IMR-90 (cell line): ENCODE measurements at regions not wholly inside any gene's neighbourhood (a gene's known extent, or its start where the extent isn't known, plus 50 kb on each side); places are given as distances from the start of the nearest gene placed in this dataset.

ENCODE experiments used
- ATAC-seq: fragments of 200-7000 bp; cut with Tn5 transposase; 2 replicates; pipeline ENCODE4 v1.9.1; 2020; ENCODE audit warnings: low read depth, mild to moderate bottlenecking, moderate library complexity
- BruUV-seq: library from RNA; stranded (reverse); fragments of 400-500 nt; replicated peaks from 2 replicates; lab custom pipeline; 2021; lab: Mats Ljungman, UMichigan
- CTCF ChIA-PET: fragments of 300-600 bp; formaldehyde crosslinking; extraction: SDS; loops from one replicate; lab custom pipeline; 2021; ENCODE audit warnings: antibody characterized with exemption; lab: Yijun Ruan, JAX
- POLR2A ChIA-PET: fragments of 300-600 bp; sonication (Branson Sonifier 250); formaldehyde crosslinking; loops from one replicate; lab custom pipeline; 2022; ENCODE audit warnings: antibody characterized with exemption; ENCODE audit not compliant: unreplicated experiment; lab: Charles Lee
- DNase-seq: peaks from one replicate; pipeline ENCODE4 v3.0.0; 2013
- H2AFZ ChIP-seq: replicated peaks from 2 replicates; pipeline ENCODE3; 2013; ENCODE audit warnings: low read length, mild to moderate bottlenecking; ENCODE audit not compliant: poor library complexity
- H2AK5ac ChIP-seq: 2 replicates; pipeline ENCODE4 v1.6.1; 2013; ENCODE audit warnings: low read depth, low read length, inconsistent platforms
- H2AK9ac ChIP-seq: replicated peaks from 2 replicates; pipeline ENCODE3; 2013; ENCODE audit warnings: mild to moderate bottlenecking, low read depth, low read length, moderate library complexity; ENCODE audit not compliant: poor library complexity
- H2BK120ac ChIP-seq: 2 replicates; pipeline ENCODE4 v1.6.1; 2013; ENCODE audit warnings: low read depth, low read length, inconsistent platforms
- H2BK15ac ChIP-seq: 3 replicates; pipeline ENCODE4 v1.6.1; 2013; ENCODE audit warnings: low read depth, low read length, inconsistent platforms
- H2BK20ac ChIP-seq: 2 replicates; pipeline ENCODE4 v1.6.1; 2013; ENCODE audit warnings: low read depth, mild to moderate bottlenecking, inconsistent platforms, low read length, moderate library complexity
- H2BK5ac ChIP-seq: 2 replicates; pipeline ENCODE4 v1.6.1; 2013; ENCODE audit warnings: mild to moderate bottlenecking, low read depth, low read length, inconsistent platforms; ENCODE audit not compliant: poor library complexity, severe bottlenecking
- H3K14ac ChIP-seq: replicated peaks from 2 replicates; pipeline ENCODE4 v1.6.1; 2013; ENCODE audit warnings: low read depth, low read length, inconsistent platforms
- H3K18ac ChIP-seq: 2 replicates; pipeline ENCODE4 v1.6.1; 2013; ENCODE audit warnings: low read depth, low read length, control low read depth
- H3K23ac ChIP-seq: 2 replicates; pipeline ENCODE4 v1.6.1; 2013; ENCODE audit warnings: low read depth, low read length, inconsistent platforms
- H3K27ac ChIP-seq: 2 replicates; pipeline ENCODE4 v1.5.1; 2013; ENCODE audit warnings: mild to moderate bottlenecking, control low read depth, low read length; ENCODE audit not compliant: insufficient read depth
- H3K27me3 ChIP-seq: 2 replicates; pipeline ENCODE4 v1.6.1; 2013; ENCODE audit warnings: low read length; ENCODE audit not compliant: control insufficient read depth, insufficient read depth
- H3K36me3 ChIP-seq: 2 replicates; pipeline ENCODE4 v1.6.1; 2013; ENCODE audit warnings: low read length, mixed read lengths; ENCODE audit not compliant: control insufficient read depth, insufficient read depth
- H3K4ac ChIP-seq: 2 replicates; pipeline ENCODE4 v1.6.1; 2013; ENCODE audit warnings: low read depth, low read length, inconsistent platforms
- H3K4me1 ChIP-seq: 2 replicates; pipeline ENCODE4 v1.6.1; 2013; ENCODE audit warnings: low read length, mixed read lengths; ENCODE audit not compliant: control insufficient read depth, insufficient read depth
- H3K4me2 ChIP-seq: 2 replicates; pipeline ENCODE4 v1.6.1; 2013; ENCODE audit warnings: low read depth, mild to moderate bottlenecking, control low read depth, low read length, moderate library complexity
- H3K4me3 ChIP-seq: 2 replicates; pipeline ENCODE4 v1.5.1; 2013; ENCODE audit warnings: low read depth, mild to moderate bottlenecking, control low read depth, low read length, moderate library complexity; ENCODE audit not compliant: insufficient read depth
- H3K56ac ChIP-seq: 2 replicates; pipeline ENCODE4 v1.6.1; 2013; ENCODE audit warnings: low read length, inconsistent platforms; ENCODE audit not compliant: insufficient read depth; ENCODE audit errors: extremely low read depth
- H3K79me1 ChIP-seq, 2 experiments: 2 replicates each; pipeline ENCODE4 v1.6.1; 2013; ENCODE audit warnings: low read length in 2 of 2, inconsistent platforms in 1 of 2, low read depth in 1 of 2
- H3K9ac ChIP-seq: 2 replicates; pipeline ENCODE4 v1.6.1; 2013; ENCODE audit warnings: low read depth, low read length, control low read depth
- H3K9me1 ChIP-seq: 2 replicates; pipeline ENCODE4 v1.6.1; 2013; ENCODE audit warnings: low read length, inconsistent platforms; ENCODE audit not compliant: insufficient read depth
- H3K9me3 ChIP-seq: 2 replicates; pipeline ENCODE4 v1.6.1; 2013; ENCODE audit warnings: low read length; ENCODE audit not compliant: control insufficient read depth, insufficient read depth
- H4K20me1 ChIP-seq: 2 replicates; pipeline ENCODE4 v1.6.1; 2013; ENCODE audit warnings: low read length, inconsistent platforms; ENCODE audit not compliant: insufficient read depth
- H4K5ac ChIP-seq: 2 replicates; pipeline ENCODE4 v1.6.1; 2013; ENCODE audit warnings: mild to moderate bottlenecking, low read depth, low read length, control low read depth
- H4K8ac ChIP-seq, 2 experiments: 2 replicates each; pipeline ENCODE4 v1.6.1; 2013; ENCODE audit warnings: low read depth in 2 of 2, low read length in 2 of 2, control low read depth in 1 of 2, inconsistent platforms in 1 of 2
- H4K91ac ChIP-seq: 2 replicates; pipeline ENCODE4 v1.6.1; 2013; ENCODE audit warnings: low read depth, low read length, inconsistent platforms; ENCODE audit not compliant: insufficient read depth
- CEBPB ChIP-seq: IDR thresholded peaks from 2 replicates; pipeline ENCODE4 v1.6.1; 2012; ENCODE audit warnings: low read depth, low read length, improper control_type of control experiment
- FOS ChIP-seq: fragments of 150-350 bp; IDR thresholded peaks from 2 replicates; pipeline ENCODE4 v1.6.1; 2016; ENCODE audit warnings: low read depth, low read length
- MAFK ChIP-seq: IDR thresholded peaks from 2 replicates; pipeline ENCODE4 v1.6.1; 2012; ENCODE audit warnings: low read depth, low read length, improper control_type of control experiment
- MAZ ChIP-seq: IDR thresholded peaks from 2 replicates; pipeline ENCODE4 v1.6.1; 2012; ENCODE audit warnings: low read depth, mild to moderate bottlenecking, low read length, improper control_type of control experiment, moderate library complexity, borderline replicate concordance
- RCOR1 ChIP-seq: IDR thresholded peaks from 2 replicates; pipeline ENCODE4 v1.6.1; 2012; ENCODE audit warnings: mild to moderate bottlenecking, low read length, improper control_type of control experiment; ENCODE audit not compliant: insufficient replicate concordance
- RFX5 ChIP-seq: IDR thresholded peaks from 2 replicates; pipeline ENCODE4 v1.8.0; 2012; ENCODE audit warnings: low read depth, mild to moderate bottlenecking, low read length, moderate library complexity
- WGBS, 2 experiments: methylation state at CpG; one replicate each; pipeline versions ENCODE4 v1.1.5 to v1.1.7; 2013; ENCODE audit warnings: missing lambda C conversion rate in 2 of 2; ENCODE audit not compliant: insufficient read length in 1 of 2; ENCODE audit errors: extremely low coverage in 2 of 2; 5-methylcytosine and 5-hydroxymethylcytosine counted together
- dilution Hi-C: fragments of 300-500 bp; cut with HindIII; formaldehyde crosslinking; loops from one replicate; pipeline ENCODE4 v1.14.3; 2018; ENCODE audit warnings: low sequenced_read_pairs; ENCODE audit not compliant: unreplicated experiment
- in situ Hi-C: fragments of 300-500 bp; cut with MboI; formaldehyde crosslinking; loops from 3 replicates; pipeline ENCODE4 v1.14.3; 2019; ENCODE audit warnings: low sequenced_read_pairs, inconsistent platforms, mixed read lengths
- intact Hi-C: fragments of 100-400 bp; cut with micrococcal nuclease; formaldehyde crosslinking; loops from 2 replicates; pipeline ENCODE4 v1.10.0; 2022
- TF ChIP-seq, protein P1 (sequence below): fragments of 150-350 bp; IDR thresholded peaks from 2 replicates; pipeline ENCODE4 v1.6.1; 2016; ENCODE audit warnings: low read depth, mild to moderate bottlenecking, low read length, moderate library complexity, borderline replicate concordance
- TF ChIP-seq, protein P2 (sequence below): fragments of 150-350 bp; IDR thresholded peaks from 2 replicates; pipeline ENCODE4 v1.6.1; 2017; ENCODE audit warnings: mild to moderate bottlenecking, antibody characterized with exemption, low read length, low read depth

DNA sequence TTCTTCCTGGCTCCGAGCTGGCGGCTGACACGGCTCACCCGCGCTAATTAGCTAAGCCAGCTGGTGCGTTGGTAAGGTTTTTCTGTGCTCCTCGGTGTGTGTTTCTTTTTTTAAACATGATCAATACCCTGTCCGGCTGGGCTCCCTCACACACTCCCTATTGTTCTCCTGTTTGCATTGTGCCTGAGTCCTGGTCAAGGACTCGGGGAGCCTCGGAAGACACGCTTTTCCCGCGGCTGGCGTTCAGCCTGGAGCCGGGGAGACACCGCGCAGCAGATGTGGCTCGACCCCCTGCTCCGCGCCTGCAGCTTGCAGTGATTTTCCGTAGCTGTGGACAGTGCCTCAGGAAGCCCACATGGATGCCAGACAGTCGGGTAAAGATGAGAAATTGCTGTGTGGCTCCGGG is 454.9 kb upstream of the CADM1 start:
- H4K5ac ChIP-seq: no peak overlapping the region
- H3K9me1 ChIP-seq: no peaks in the 10 kb centered on the region
- H3K4me3 ChIP-seq: no peak overlapping the region
- no peaks in the 10 kb centered on the region for H4K20me1 ChIP-seq
- TF ChIP-seq, protein P1, sequence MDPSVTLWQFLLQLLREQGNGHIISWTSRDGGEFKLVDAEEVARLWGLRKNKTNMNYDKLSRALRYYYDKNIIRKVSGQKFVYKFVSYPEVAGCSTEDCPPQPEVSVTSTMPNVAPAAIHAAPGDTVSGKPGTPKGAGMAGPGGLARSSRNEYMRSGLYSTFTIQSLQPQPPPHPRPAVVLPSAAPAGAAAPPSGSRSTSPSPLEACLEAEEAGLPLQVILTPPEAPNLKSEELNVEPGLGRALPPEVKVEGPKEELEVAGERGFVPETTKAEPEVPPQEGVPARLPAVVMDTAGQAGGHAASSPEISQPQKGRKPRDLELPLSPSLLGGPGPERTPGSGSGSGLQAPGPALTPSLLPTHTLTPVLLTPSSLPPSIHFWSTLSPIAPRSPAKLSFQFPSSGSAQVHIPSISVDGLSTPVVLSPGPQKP: no peak
- no peak for TF ChIP-seq FOS
- TF ChIP-seq RCOR1: no peak
- TF ChIP-seq, protein P2, sequence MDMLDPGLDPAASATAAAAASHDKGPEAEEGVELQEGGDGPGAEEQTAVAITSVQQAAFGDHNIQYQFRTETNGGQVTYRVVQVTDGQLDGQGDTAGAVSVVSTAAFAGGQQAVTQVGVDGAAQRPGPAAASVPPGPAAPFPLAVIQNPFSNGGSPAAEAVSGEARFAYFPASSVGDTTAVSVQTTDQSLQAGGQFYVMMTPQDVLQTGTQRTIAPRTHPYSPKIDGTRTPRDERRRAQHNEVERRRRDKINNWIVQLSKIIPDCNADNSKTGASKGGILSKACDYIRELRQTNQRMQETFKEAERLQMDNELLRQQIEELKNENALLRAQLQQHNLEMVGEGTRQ: no peak
- no peak for TF ChIP-seq MAFK
- no peak for TF ChIP-seq RFX5
- TF ChIP-seq CEBPB: no peak
- no peak for TF ChIP-seq MAZ
- H3K4me2 ChIP-seq: no peak overlapping the region
- no peak overlapping the region for H3K9ac ChIP-seq
- H3K56ac ChIP-seq: no peak overlapping the region
- dilution Hi-C loops (no loop called here), in situ Hi-C loops (no loop called here), intact Hi-C loops (no loop called here)
- CTCF ChIA-PET: interaction anchor here (1.2 kb wide), 1 partner anchor 38 kb away, joined by 3 read pairs; no protein-coding TSS in a partner anchor
- H4K91ac ChIP-seq: no peak overlapping the region
- no peak overlapping the region for H2BK5ac ChIP-seq
- POLR2A ChIA-PET: no interaction called here
- no peak overlapping the region for H3K4ac ChIP-seq
- H3K27ac ChIP-seq: no peak overlapping the region
- H2BK15ac ChIP-seq: no peak overlapping the region
- H4K8ac ChIP-seq: no peak overlapping the region
- H2BK120ac ChIP-seq: no peak overlapping the region
- no peak overlapping the region for H2BK20ac ChIP-seq
- 57% methylated on average over 7 of the region's 23 CpGs; no CpG with 5 or more reads in 1 of the 2 experiments for WGBS, 2 experiments
- H2AFZ ChIP-seq: no peak overlapping the region
- H3K27me3 ChIP-seq: no peaks in the 10 kb centered on the region; the same call in 1 of the 2 replicates
- H3K4me1 ChIP-seq: peaks cover 2% of the 10 kb centered on the region; the same call in 1 of the 2 replicates
- BruUV-seq: no TSS peak
- ATAC-seq (no peak), DNase-seq (no peak)
- H3K23ac ChIP-seq: no peak overlapping the region
- H3K18ac ChIP-seq: no peak overlapping the region
- H2AK9ac ChIP-seq: no peak overlapping the region
- no peaks in the 10 kb centered on the region for H3K36me3 ChIP-seq
- H3K14ac ChIP-seq: no peak overlapping the region
- no peaks in the 10 kb centered on the region for H3K79me1 ChIP-seq
- no peak overlapping the region for H2AK5ac ChIP-seq
- no peaks in the 10 kb centered on the region for H3K9me3 ChIP-seq
